Duodenal mucosa (tissue), 2 donors: ENCODE measurements at regions not wholly inside any gene's neighbourhood (a gene's known extent, or its start where the extent isn't known, plus 50 kb on each side); places are given as distances from the start of the nearest gene placed in this dataset.

ENCODE experiments used
- H3K27ac ChIP-seq: one replicate; pipeline ENCODE4 v1.7.0; 2013; ENCODE audit warnings: low read depth, low read length
- H3K27me3 ChIP-seq, 2 donors: one replicate each; pipeline ENCODE4 v1.7.0; 2013; ENCODE audit warnings: low read length in 2 of 2, control low read depth in 1 of 2; ENCODE audit not compliant: insufficient read depth in 2 of 2, control insufficient read depth in 1 of 2
- H3K36me3 ChIP-seq, 2 donors: one replicate each; pipeline ENCODE4 v1.7.0; 2013; ENCODE audit warnings: low read length in 2 of 2, control low read depth in 1 of 2; ENCODE audit not compliant: insufficient read depth in 2 of 2, control insufficient read depth in 1 of 2
- H3K4me1 ChIP-seq, 2 donors: one replicate each; pipeline ENCODE4 v1.7.0; 2013; ENCODE audit warnings: low read length in 2 of 2, control low read depth in 1 of 2; ENCODE audit not compliant: insufficient read depth in 2 of 2, control insufficient read depth in 1 of 2
- H3K4me3 ChIP-seq, 2 donors: one replicate each; pipeline ENCODE4 v1.7.0; 2013; ENCODE audit warnings: low read length in 2 of 2, low read depth in 1 of 2
- H3K9ac ChIP-seq, 2 donors: one replicate each; pipeline ENCODE4 v1.7.0; 2013; ENCODE audit warnings: low read length in 2 of 2, low read depth in 1 of 2
- H3K9me3 ChIP-seq, 2 donors: one replicate each; pipeline ENCODE4 v1.7.0; 2013; ENCODE audit warnings: low read length in 2 of 2, control low read depth in 1 of 2; ENCODE audit not compliant: control insufficient read depth in 1 of 2

GRCh38 chr4:86542319-86543027, 51.6 kb upstream of the PTPN13 start:
- H3K9ac ChIP-seq: no peak overlapping the region
- H3K4me1 ChIP-seq: no peaks in the 10 kb centered on the region
- no peaks in the 10 kb centered on the region for H3K36me3 ChIP-seq
- no peaks in the 10 kb centered on the region for H3K9me3 ChIP-seq
- H3K4me3 ChIP-seq: no peak overlapping the region
- H3K27me3 ChIP-seq: no peaks in the 10 kb centered on the region
- H3K27ac ChIP-seq: no peak overlapping the region

- H3K36me3 ChIP-seq: no peaks in the 10 kb centered on the region
- H3K27me3 ChIP-seq: no peaks in the 10 kb centered on the region
- no peak overlapping the region for H3K4me3 ChIP-seq
- no peaks in the 10 kb centered on the region for H3K4me1 ChIP-seq
- H3K9ac ChIP-seq: no peak overlapping the region
- no peaks in the 10 kb centered on the region for H3K9me3 ChIP-seq
- H3K27ac ChIP-seq: no peak overlapping the region
Measured at GRCh38 chr4:86543080-86543479, 51.0 kb upstream of the PTPN13 start.

- H3K36me3 ChIP-seq: no peaks in the 10 kb centered on the region
- H3K27me3 ChIP-seq: no peaks in the 10 kb centered on the region
- no peaks in the 10 kb centered on the region for H3K4me1 ChIP-seq
- no peaks in the 10 kb centered on the region for H3K9me3 ChIP-seq
- no peak overlapping the region for H3K9ac ChIP-seq
- no peak overlapping the region for H3K4me3 ChIP-seq
- no peak overlapping the region for H3K27ac ChIP-seq
Measured at GRCh38 chr4:86543560-86544309, 50.4 kb upstream of the PTPN13 start.

- no peaks in the 10 kb centered on the region for H3K9me3 ChIP-seq
- H3K4me3 ChIP-seq: no peak overlapping the region
- H3K36me3 ChIP-seq: no peaks in the 10 kb centered on the region
- no peak overlapping the region for H3K27ac ChIP-seq
- no peaks in the 10 kb centered on the region for H3K27me3 ChIP-seq
- no peak overlapping the region for H3K9ac ChIP-seq
- H3K4me1 ChIP-seq: no peaks in the 10 kb centered on the region
Measured at GRCh38 chr4:86544310-86544966, 49.7 kb upstream of the PTPN13 start.
